Hematopoietic multipotent progenitor cell treated with erythropoietin and hydrocortisone succinate and interleukin-3 and kit ligand, for 17 days (in vitro differentiated cells): ENCODE measurements at regions not wholly inside any gene's neighbourhood (a gene's known extent, or its start where the extent isn't known, plus 50 kb on each side); places are given as distances from the start of the nearest gene placed in this dataset.

Source experiments
- DNase-seq: peaks from one replicate; pipeline ENCODE4 v3.0.0-alpha.2; 2015; ENCODE audit warnings: low spot score

GRCh38 chr3:144381607-144382006 is 410.0 kb downstream of the DIPK2A start:
- no peak for DNase-seq

GRCh38 chr3:144384241-144384979 is 412.8 kb downstream of the DIPK2A start:
- DNase-seq, result no peak

DNA sequence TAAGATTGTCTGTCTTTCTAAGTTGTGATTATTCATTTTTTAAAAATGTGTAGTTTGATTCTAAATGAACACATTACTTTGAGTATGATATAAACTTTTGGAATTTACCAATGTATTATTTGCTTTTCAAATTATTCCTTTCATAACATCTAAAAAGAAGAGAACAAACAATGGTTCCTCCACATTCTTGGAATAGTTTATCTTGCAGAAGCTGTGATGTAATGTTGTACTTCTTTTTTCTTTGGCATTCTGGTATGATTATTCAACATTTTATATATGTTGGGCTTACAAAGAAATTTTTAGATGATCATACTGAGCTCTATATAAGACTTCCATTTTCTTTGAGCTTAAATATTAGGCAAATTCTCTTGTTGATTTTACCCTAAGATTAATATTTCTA is 419.2 kb downstream of the DIPK2A start:
- no peak for DNase-seq

DNA sequence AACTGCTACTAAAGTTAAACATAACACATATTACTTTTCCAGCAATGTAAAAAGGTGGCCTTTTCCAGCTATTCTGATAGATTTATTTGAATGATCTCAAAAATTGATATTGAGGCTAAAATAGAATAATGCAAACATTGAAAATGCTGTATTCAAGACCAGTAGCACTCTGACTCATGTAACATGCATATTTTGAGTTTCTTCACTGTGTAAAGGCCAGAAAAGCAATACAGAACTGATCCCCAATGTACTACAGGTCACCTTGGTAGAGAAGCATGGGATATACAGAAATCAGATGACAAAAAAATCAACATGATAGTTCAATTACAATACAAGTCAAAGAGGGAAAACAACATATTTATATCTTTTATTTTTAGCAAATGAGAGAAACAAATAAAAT is 419.6 kb downstream of the DIPK2A start:
- DNase-seq, result no peak

- no peak for DNase-seq
Measured at GRCh38 chr3:144394032-144394431, 422.4 kb downstream of the DIPK2A start.

GRCh38 chr3:144402430-144402829 is 430.8 kb downstream of the DIPK2A start:
- DNase-seq, result no peak

- DNase-seq, result no peak
Measured at GRCh38 chr3:144403040-144403457, 431.4 kb downstream of the DIPK2A start.

DNA sequence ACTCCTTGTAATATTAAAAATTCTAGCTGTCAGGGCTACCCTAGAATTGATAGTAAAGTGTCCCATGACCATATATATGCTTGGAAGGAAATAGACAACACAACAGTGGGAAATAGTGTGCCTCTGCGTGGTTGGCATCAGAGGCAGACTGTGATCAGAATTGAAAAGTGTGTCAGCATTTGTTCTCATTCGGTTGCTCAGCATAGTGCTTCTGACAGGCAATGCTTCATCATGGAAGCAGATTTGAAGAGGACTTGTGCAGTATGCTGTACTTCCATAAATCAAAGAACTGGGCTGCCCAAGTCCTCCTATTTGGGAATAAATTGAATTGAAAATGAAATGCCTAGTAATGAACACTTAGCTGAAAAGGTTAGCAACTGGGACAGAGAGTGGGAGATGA is 435.7 kb downstream of the DIPK2A start:
- no peak for DNase-seq

DNA sequence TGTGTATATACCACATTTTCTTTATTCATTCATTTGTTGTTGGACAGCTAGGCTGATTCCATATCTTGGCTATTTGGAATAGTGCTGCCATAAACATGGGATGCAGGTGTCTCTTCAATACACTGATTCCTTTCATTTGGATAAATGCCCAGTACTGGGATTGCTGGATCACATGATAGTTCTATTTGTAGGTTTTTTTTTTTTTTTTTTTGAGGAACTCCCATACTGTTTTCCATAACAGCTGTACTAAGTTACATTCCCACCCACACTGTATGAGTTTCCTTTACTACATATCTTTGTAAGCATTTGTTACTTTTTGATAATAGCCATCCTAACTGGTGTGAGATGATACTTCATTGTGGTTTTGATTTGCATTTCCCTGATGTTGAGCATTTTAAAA is 437.7 kb downstream of the DIPK2A start:
- DNase-seq, result no peak

DNA sequence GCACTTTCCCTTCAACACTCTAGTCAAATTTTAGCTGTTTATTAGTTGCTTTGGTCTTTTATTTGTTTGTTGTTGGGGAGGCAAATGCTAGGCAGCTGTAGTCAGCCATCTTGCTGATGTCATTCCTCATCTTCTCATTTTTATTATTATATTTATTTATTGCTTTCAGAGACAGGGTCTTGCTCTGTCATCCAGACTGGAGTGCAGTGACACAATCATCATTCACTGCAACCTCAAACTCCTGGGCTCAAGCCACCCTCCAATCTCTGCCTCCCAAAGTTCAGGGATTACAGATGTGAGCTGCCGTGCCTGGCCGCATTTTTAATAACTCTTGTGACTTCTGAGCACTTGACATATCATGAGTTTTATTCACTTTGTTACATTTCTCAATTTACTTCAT is 441.4 kb downstream of the DIPK2A start:
- DNase-seq, result no peak

DNA sequence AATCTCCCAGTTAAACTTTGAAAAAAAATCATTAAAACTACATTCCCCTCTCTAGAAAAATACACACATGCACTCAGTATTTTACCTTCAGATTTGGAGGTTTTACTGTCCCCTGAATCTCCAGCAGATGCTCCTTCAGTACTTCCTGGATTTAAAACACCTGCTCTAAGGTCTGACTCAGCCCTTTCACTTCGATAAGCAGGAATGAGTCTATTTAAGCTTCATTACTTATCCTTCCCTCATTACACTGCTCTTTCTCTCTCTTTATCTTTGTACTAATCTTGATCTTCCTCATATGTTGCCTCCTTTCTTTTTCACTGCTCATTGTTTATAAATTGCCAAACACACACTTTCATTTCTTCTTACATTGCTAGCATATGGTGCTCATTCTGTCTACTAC is 443.9 kb downstream of the DIPK2A start:
- no peak for DNase-seq

- no peak for DNase-seq
Measured at GRCh38 chr3:144424606-144425005, 453.0 kb downstream of the DIPK2A start.

DNA sequence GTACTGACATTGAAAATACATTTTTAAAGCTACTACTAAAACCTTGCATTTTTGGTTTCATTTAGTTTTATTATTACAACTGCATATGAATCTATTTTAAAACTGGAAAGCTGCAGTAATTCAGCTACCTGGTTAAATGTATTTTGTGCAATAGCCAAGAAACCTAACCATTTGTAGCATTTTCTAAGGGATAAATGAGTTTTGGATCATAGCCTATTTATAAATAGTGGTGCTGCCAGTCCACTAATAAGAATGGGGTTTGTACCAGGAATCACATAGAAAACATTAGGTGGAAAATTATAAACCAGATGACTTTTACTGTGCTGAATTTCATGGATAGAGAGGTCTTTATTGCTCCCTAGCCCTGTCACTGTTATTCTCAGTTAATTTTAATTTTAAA is 454.7 kb downstream of the DIPK2A start:
- no peak for DNase-seq

DNA sequence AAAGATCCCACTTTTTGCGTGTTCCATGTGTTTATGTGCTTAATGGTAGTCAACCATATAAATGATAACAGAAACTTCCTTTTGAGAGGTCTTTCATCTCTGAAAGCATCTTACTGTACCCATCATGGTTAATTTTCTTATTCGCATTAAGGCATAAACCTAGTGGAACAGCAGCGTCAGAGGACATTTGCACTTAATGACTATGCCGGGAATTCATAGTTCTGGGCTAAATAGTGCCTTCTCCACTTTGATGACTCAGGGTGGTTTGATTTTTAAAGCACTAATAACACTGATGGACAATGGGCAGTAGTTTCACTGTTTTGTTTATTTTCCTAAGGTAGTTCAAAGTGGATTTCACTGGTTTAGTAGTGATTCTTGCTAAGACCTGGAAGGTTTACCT is 455.3 kb downstream of the DIPK2A start:
- no peak for DNase-seq

DNA sequence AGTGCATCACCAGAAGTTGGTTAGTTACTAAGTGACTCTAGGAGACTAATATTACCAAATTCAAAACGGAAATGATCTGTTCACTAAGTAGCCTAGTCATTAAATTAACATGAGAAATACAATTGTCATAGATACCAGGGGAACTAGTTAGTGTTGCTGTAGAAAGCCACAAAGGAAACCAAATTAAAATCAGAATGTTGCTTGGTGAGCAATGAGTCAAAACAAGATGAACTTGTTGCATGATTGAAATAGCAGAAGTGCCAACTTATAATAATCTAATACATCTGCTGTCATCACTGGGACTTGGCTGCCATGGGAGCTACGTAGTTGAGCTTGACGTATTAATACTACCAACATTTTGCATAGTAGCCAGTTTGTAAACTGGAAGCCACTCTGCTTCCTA is 458.1 kb downstream of the DIPK2A start:
- no peak for DNase-seq

DNA sequence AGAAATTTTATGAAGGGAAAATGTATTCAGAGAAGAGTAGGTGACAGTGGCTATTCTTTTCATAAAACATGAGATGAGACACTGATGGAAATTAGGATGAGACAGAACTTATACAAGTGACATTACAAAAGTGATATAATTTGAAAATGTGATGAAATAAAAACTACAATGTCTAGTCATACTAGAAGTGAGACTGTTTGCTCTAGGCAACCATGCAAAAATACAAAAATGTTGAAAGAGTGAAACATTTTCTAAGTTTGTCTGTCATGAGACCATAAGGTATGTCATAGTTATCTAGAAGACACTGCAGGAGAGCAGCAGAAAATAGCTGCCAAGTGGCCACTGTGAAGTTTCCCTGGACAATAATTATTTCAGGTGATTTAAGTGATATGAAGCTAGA is 459.5 kb downstream of the DIPK2A start:
- DNase-seq, result no peak

GRCh38 chr3:144433006-144433405 is 461.4 kb downstream of the DIPK2A start:
- DNase-seq, result no peak

- DNase-seq, result no peak
Measured at GRCh38 chr3:144437989-144438388, 466.4 kb downstream of the DIPK2A start.

DNA sequence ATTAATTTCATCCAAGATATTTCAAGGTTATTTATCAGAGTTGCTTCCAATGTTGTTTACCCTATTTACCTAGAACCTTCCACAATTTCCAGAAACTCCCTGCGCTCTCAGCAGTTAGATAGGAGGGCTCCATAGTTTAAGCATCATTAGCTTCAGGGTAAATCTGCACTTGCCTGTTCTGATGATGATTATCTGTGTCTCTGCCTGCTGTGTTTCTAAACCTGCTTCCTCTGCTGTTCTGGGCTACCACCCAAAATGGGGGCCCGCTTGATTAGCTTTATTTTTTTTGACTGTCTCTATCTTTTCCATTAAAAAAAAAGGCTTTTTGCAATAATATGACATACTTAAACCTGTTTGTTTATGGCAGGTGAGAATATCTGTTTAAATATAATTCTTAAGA is 472.4 kb downstream of the DIPK2A start:
- DNase-seq, result no peak

DNA sequence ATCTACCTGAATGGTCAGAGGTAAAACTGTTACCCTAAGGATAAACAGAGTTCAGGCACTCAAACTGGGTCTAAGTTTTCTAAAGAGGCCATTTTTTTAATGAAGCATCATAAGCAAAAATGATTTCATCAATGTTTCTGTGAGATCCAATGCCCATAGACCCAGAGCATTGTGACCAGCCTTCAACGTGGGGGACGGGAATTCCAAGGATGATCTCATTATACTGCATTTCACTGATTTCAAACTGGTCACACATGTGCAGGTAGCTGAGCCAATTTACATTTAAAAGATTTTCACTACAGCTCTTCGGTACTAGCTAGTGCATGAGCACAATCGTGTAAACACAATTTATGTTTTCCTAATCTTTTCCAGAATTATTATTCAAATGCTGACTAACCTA is 472.9 kb downstream of the DIPK2A start:
- DNase-seq, result no peak

- DNase-seq, result no peak
Measured at GRCh38 chr3:144455841-144456440, 484.3 kb downstream of the DIPK2A start.

GRCh38 chr3:144457758-144458157 is 486.1 kb downstream of the DIPK2A start:
- DNase-seq, result no peak

- DNase-seq, result no peak
Measured at GRCh38 chr3:144458283-144458682, 486.7 kb downstream of the DIPK2A start.

DNA sequence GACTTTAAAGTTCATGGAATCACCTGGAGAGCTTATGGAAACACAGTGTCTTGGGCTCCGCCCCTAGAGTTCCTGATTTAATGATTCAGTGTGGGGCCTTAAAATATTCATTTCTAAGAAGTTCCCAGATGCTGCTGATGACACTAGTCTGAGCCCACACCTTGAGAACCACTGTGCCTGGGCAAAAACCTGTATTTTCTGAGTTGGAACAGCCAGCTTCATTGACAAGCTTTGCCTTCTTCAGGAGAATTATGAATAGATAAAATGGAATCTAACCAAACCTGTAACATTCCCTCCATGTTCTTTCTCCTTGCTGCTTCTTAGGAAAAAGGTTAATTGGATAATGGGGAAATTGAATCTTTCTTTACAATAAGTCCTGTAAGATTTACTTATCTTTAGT is 490.7 kb downstream of the DIPK2A start:
- no peak for DNase-seq
